Tongue (tissue), 1 donor: ENCODE measurements at regions not wholly inside any gene's neighbourhood (a gene's known extent, or its start where the extent isn't known, plus 50 kb on each side); places are given as distances from the start of the nearest gene placed in this dataset.
"Not testable (repeated sequence)": the region's sequence is repeated elsewhere in the genome, so short reads cannot be mapped to it uniquely, and the experiment has no call there.

Experiments
- DNase-seq: peaks from one replicate; pipeline ENCODE4 v3.0.0-alpha.2; 2015

DNA sequence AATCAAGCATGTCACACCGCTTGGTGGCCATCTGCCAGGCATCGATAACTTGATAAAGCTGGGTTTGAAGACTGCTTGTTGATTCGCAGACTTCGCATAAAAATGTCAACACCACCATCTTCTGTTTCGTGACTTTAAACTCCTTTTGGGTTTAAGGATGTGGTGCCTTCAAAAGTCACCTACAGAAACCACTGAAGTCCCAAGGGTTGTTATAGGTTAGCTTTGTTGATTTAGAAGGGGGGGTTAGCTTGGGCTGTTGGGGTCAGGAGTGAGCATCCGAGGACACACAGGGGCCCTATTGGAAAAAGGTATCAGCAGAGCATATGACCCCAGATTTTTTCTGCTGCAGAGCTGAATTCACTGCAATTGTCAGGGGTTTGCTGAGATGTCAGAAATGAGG, 76.7 kb upstream of the SSTR4 start:
- DNase-seq, result no peak

GRCh38 chr20:22962567-22963439, 72.3 kb upstream of the SSTR4 start:
- DNase-seq, result peak; percentile 26

- no peak for DNase-seq
These were observed 71.5 kb upstream of the SSTR4 start for GRCh38 chr20:22963581-22963980.

DNA sequence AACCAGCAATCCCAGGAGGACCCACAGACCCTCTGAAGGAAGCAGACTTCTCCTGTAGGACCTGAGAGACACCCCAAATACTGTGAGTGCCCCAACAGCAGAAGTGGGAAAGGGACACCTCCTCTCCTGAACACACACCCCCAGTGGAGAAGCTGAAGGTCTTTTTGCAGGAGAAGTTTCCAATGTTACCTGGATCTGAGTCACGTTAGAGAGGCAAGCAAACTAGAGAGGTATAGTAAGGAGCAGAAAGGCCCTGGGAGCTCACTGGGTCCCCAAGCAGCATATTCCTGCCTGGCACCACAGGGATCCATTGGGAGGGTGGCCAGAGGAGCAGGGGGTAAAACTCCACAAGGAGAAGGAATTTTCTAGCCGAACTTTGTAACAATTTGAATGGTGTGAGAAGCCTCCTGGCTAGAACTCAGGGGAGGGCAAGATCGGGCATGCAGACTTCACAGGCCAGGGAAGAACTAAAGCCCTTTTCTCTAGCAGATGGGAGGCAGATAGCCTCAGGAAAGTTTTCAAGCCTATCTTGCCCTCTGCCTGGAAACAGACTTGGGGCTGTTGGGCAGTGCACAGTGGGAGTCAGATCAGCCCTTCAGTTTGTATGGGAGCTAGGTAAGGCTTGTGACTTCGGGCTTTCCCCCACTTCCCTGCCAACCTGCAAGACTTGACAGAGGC, 68.2 kb upstream of the SSTR4 start:
- DNase-seq, result no peak

DNA sequence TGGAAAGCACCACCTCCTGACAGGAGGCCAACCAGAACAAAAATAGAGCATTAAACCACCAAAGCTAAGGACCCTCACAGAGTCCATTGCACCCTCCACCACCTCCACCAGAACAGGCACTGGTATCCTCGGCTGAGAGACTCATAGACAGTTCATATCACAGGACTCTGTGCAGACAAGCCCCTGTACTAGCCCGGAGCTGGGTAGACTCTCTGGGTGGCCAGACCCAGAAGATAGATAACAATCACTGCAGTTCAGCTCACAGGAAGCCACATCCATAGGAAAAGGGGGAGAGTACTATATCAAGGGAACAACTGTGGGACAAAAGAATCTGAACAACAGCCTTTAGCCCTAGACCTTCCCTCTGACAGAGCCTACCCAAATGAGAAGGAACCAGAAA, 67.4 kb upstream of the SSTR4 start:
- DNase-seq, result not testable (repeated sequence)

GRCh38 chr20:22969031-22969430, 66.1 kb upstream of the SSTR4 start:
- DNase-seq, result not testable (repeated sequence)

GRCh38 chr20:22971077-22971476, 64.0 kb upstream of the SSTR4 start:
- DNase-seq, result not testable (repeated sequence)

- no peak for DNase-seq
These were observed 60.8 kb upstream of the SSTR4 start for GRCh38 chr20:22974354-22974753.

- DNase-seq, result peak; percentile 95
These were observed 57.9 kb upstream of the SSTR4 start for GRCh38 chr20:22977047-22977785.

GRCh38 chr20:22984008-22984407, 51.1 kb upstream of the SSTR4 start:
- peak; percentile 15 for DNase-seq

GRCh38 chr20:22984606-22985005, 50.5 kb upstream of the SSTR4 start:
- DNase-seq, result peak; percentile 9

GRCh38 chr20:22985239-22985778, 49.8 kb upstream of the SSTR4 start:
- peak; percentile 35 for DNase-seq
